HT-29 (cell line): ENCODE measurements at regions not wholly inside any gene's neighbourhood (a gene's known extent, or its start where the extent isn't known, plus 50 kb on each side); places are given as distances from the start of the nearest gene placed in this dataset.
"Not testable (repeated sequence)": the region's sequence is repeated elsewhere in the genome, so short reads cannot be mapped to it uniquely, and the experiment has no call there.

ENCODE experiments used
- DNase-seq: peaks from one replicate; pipeline ENCODE4 v3.0.0-alpha.2; 2015; ENCODE audit warnings: low spot score

GRCh38 chr18:67770520-67770919 is 254.0 kb upstream of the DSEL start:
- no peak for DNase-seq

- DNase-seq, result no peak
Observed at GRCh38 chr18:67766930-67767329, 250.4 kb upstream of the DSEL start.

GRCh38 chr18:67752211-67752610 is 235.7 kb upstream of the DSEL start:
- not testable (repeated sequence) for DNase-seq

- no peak for DNase-seq
Observed at GRCh38 chr18:67742954-67743353, 226.4 kb upstream of the DSEL start.

- no peak for DNase-seq
Observed at GRCh38 chr18:67742525-67742924, 226.0 kb upstream of the DSEL start.

GRCh38 chr18:67735506-67735905 is 219.0 kb upstream of the DSEL start:
- DNase-seq, result no peak

GRCh38 chr18:67733088-67733487 is 216.6 kb upstream of the DSEL start:
- DNase-seq, result no peak

GRCh38 chr18:67731851-67732250 is 215.3 kb upstream of the DSEL start:
- no peak for DNase-seq

GRCh38 chr18:67730886-67731285 is 214.4 kb upstream of the DSEL start:
- no peak for DNase-seq

- no peak for DNase-seq
Observed at GRCh38 chr18:67728364-67728763, 211.8 kb upstream of the DSEL start.

GRCh38 chr18:67726882-67727281 is 210.4 kb upstream of the DSEL start:
- DNase-seq, result no peak

GRCh38 chr18:67717800-67718199 is 201.3 kb upstream of the DSEL start:
- DNase-seq, result no peak

- DNase-seq, result no peak
Observed at GRCh38 chr18:67715567-67715966, 199.0 kb upstream of the DSEL start.

GRCh38 chr18:67710639-67711038 is 194.1 kb upstream of the DSEL start:
- peak; percentile 50 for DNase-seq

GRCh38 chr18:67705748-67706147 is 189.2 kb upstream of the DSEL start:
- DNase-seq, result peak; percentile 3

- no peak for DNase-seq
Observed at GRCh38 chr18:67695684-67696083, 179.2 kb upstream of the DSEL start.

GRCh38 chr18:67694787-67695186 is 178.3 kb upstream of the DSEL start:
- DNase-seq, result no peak

GRCh38 chr18:67692811-67693210 is 176.3 kb upstream of the DSEL start:
- DNase-seq, result no peak

GRCh38 chr18:67682516-67682915 is 166.0 kb upstream of the DSEL start:
- no peak for DNase-seq

GRCh38 chr18:67677489-67677888 is 161.0 kb upstream of the DSEL start:
- DNase-seq, result no peak

- no peak for DNase-seq
Observed at GRCh38 chr18:67672716-67673115, 156.2 kb upstream of the DSEL start.

- DNase-seq, result no peak
Observed at GRCh38 chr18:67672155-67672554, 155.6 kb upstream of the DSEL start.

- no peak for DNase-seq
Observed at GRCh38 chr18:67670024-67670543, 153.6 kb upstream of the DSEL start.

GRCh38 chr18:67665266-67665665 is 148.7 kb upstream of the DSEL start:
- no peak for DNase-seq
